ENCODE measurements at regions not wholly inside any gene's neighbourhood (a gene's known extent, or its start where the extent isn't known, plus 50 kb on each side); places are given as distances from the start of the nearest gene placed in this dataset.
"Not testable (repeated sequence)": the region's sequence is repeated elsewhere in the genome, so short reads cannot be mapped to it uniquely, and the experiment has no call there.

DNA sequence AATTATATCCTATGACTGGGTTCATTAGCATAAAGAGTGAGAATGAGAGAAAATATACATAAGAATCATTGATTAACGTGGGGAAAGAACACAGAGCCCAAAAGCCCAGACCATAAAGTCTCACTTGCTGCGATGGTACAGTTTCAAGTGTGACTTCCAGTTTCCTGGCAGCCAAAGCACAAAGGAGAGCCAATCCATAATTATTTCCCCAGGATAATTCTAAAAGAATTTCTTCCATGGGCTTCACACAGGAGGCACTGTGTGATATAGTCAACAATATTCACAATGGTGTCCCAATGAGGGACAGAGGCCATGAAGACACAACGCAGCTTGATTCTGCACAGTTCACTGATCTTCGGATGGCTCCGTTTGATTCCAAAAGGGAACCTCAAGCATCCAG lies 321.6 kb downstream of the PLPP3 start:
- no peak for DNase-seq

DNA sequence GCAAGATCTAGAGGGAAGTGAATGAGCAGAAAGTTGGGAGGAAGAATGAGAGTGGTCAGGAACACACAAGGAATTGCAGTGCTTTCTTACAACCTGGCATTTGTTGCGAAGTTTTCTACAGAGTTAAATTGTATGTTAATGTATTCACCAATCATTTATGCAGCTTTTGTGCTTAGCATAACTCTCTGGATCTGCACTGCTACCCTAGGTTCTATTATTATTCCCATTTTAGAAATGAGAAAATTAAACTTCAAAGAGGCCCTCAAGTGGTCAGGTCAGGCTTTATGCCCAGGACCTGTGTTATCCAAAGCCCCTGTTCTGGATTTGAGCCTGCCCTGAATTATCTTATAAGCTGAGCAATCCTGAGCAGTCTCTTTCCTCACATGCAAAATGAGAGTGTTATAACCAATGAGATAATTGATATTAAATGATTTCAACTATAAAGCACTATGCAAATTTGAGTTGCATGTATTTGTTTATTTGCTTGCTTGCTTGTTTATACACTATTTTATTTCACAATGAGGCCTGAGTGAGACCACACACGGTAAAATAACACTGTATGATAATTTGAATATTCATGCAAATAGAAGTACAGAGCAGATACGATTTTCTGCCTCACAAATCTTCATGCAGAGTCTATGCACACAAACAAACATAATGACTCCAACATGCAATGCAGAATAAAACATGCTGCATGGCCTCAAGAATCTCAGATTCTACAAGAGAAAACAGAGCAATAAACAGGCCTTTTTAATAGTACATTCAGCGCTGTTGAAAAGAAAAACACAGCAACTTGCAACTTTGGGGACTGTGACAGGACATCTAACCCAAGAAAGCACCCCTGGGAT lies 323.0 kb downstream of the PLPP3 start:
- DNase-seq, result no peak

DNA sequence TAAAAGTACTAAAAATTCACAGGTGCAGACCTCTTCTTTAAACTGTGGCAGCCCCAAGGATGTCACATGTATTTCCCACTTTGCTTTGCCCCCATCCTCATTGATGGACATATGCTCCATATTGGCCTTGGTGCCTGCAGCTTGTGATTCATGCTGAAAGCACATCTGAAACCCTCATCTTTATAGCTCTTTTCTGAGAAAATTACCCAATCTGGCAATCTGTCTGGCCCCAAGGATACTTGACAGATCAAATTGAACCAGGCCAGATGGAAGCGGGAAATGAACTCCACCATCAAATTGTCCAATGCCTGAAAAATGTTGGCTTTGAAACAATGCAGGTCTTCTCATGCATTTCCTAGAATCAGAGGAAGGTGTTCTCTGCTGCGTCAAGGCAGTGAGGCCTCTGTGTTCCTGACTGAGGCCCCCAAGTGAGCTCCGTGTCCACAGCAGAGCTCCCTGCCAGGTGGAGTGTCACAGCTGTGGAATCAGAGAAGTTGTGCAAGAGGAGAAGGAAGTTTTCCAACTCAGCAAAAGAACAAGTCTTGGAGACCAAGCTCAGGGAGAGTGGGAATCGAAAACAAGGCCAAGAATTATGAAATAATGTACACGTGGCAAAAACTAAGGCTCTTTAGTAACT lies 323.7 kb downstream of the PLPP3 start:
- DNase-seq, result no peak

DNA sequence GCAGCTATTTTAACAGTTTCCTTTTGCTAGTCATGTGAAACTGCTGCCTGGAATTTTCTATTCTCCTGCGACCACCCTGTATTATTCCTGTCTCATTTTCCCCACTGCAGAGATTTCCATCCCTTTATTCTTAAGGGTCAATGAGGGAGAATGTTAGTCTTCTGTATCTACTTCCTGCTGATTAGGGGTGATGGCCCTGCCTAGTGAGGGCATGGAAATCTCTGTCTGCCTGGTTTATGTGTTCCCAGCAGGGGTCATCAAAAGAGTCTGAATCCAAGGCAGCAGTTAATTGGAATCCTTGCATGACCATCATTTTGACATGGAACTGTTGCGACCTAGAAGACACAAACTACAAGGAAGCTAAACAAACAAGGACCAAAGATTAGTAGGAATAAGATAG lies 325.2 kb downstream of the PLPP3 start:
- DNase-seq, result no peak

DNA sequence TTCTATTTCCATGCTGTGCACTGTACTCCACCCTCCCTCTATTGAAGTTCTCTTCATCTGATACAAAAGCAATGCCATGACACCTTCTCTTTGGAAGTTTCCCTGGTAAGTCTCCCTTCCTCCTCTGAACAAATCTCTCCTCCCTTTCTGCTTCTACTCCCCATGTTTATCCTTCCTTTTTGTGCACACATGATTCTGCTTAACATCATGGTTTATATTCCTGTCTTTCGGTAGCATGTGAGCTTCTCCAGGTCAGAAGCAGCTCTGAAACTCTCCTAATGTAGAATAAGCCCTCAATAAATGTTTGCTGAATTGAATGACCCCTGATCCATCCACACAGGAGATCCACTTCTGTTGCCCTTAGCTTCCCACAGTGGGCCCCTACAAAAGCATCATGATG lies 328.6 kb downstream of the PLPP3 start:
- no peak for DNase-seq

GRCh38 chr1:56249234-56249633 lies 330.1 kb downstream of the PLPP3 start:
- no peak for DNase-seq

DNA sequence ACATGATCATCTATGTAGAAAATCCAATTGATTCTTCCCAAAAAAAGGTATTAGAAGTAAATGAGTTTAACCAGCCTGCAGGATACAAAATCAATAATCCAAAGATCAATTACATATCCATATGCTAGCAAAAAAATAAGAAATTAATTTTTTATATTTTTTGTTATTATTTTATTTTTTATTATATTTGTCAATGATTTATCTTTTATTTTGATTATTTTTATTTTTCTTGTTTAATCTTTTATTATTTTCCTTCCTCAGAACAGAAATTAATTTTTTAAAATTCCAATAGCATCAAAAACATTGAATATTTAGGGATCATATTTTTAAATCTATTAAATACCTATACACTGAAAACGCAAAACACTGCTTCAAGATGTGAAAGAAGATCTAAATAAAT lies 331.2 kb downstream of the PLPP3 start:
- DNase-seq, result no peak

GRCh38 chr1:56246726-56247125 lies 332.6 kb downstream of the PLPP3 start:
- DNase-seq, result not testable (repeated sequence)

DNA sequence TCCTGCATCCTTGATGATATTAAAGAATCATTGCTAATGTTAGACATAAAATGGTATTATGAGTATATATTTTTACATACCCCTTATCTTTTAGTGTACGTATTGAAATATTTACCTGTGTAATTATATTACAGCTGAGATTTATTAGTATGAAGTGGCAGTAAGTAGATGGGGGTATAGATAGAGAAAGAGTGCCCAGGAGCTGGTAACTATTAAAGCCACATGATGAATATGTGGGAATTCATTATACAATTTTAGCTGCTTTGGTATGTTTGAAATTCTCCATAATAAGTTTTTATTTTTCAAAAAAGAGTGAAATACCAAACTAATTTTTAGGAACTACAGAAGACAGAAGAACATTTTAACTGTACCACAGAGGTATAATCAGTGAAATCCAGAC lies 339.0 kb downstream of the PLPP3 start:
- DNase-seq, result no peak

GRCh38 chr1:56237491-56238064 lies 341.8 kb downstream of the PLPP3 start:
- DNase-seq, result no peak

DNA sequence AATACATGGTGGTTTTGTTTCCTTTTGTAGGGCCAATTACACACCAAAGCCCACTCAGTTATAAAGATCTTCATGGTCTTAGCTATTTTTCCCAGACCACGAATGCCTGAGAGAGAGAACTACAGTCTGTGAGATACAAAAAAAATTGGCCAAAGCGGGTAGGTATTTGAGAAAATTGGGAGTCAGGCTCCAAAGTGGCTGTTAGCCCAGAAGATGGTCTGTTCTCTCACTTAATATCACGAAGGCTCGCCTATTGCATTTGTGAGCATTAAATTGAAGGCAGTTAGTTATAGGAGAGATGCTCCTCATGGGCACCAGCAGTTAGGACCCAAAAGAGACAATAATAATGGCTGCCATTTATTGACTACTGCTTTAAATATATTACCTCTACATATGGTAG lies 342.7 kb downstream of the PLPP3 start:
- no peak for DNase-seq

DNA sequence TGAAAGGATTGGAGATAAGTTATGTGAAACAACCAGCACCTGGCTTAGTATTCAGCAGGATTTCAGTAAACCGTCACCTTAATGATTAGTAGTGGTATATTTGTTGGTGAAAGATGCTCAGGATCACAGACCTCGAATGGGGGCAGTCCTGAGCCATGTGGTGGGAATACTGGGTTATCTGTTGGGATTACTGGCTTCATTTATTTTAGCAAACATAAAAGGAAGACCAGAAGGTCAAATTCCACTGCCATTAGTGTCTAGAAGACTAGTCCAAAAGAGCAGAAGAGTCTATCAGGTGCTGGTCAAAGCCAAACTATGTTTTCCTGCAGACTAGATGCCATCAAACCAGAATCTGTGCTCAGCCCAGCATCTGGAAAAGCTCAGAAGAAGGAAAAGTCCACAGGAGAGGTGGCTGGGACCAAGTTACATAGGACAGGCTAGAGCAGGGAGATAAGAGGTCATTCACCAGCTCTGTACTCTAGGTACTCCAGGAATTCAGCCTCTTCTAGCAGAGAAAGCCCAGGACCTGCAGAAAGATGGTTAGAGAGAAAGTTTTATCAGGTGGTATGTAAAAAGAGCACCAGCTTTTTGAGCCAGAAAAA lies 343.4 kb downstream of the PLPP3 start:
- no peak for DNase-seq

DNA sequence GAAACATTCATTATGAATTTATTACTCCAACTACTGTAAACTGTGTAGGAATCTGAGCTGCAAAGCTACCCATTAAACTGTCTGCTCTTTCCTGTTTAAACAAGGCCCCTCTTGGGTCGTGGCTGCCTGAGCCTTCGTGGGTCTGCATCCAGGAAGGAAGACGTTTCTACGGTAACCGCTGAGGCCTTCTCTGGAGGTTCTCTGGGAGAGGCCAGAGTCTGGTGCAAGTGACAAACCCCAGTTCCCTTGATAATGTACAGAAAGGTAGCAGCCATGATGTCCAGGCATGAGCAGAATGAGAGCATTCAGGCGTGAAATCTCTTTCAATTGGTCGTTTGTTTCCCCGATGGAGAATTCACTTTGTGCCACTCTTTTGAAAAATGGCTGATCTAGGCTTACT lies 350.2 kb downstream of the PLPP3 start:
- no peak for DNase-seq

DNA sequence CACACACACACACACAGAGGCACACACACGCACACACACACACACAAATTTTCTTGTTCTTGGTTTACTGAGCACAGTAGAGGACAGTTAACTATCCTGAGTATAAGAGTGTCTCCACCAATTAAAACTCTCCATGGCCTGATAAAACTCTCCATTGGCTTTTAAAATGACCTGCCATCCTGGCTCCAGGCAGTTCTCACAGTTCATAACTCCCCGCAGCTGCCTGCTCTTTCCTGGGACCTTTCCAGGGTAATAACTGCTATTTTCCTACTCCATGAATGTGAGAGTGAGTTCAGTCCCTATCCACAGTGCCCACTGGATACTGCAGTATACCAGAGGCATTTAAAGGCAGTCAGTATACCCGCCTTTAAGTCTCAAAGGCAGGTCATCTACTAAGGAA lies 351.5 kb downstream of the PLPP3 start:
- no peak for DNase-seq

DNA sequence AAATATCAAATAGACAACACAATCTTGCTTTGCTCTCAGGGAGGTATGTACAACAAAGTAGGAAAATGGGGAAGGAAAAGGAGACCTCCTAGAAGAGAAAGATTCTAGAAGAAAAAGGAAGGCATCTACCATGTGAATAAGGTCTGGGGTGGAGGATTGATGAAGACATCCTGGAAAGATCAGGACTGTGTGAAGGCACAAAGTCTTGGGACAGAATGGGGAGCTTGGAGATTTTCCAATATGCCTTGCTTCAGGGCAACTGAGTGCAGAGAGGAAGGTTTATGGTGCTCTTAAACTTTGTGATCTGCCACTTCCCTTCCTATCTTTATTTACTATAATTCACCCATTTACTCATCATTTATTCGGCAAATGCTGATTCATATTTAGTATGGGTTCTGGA lies 352.0 kb downstream of the PLPP3 start:
- DNase-seq, result no peak

- DNase-seq, result no peak
These were observed 353.2 kb downstream of the PLPP3 start for GRCh38 chr1:56225964-56226815.

- DNase-seq, result no peak
These were observed 355.4 kb downstream of the PLPP3 start for GRCh38 chr1:56223968-56224367.

- no peak for DNase-seq
These were observed 356.3 kb downstream of the PLPP3 start for GRCh38 chr1:56222914-56223540.

- no peak for DNase-seq
These were observed 359.3 kb downstream of the PLPP3 start for GRCh38 chr1:56220021-56220420.

DNA sequence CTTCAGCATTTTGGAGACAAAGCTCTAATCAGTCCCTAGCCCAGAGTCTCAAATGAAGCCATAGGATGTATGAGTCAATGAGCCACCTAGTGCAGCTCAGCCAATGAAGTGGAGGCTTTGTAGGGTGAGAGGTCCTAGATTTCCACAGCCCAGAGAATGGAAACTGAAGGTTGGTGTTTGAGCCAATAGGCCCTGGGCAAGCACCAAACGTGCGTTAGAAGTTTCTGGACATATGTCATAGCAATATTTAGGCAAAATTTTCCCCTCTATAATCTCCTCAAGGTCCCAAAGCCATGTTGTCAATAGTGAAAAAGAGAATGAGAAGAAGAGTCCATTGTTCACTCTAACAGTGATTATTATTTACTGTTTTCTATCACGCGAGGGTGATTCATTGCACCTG lies 361.3 kb downstream of the PLPP3 start:
- DNase-seq, result no peak

DNA sequence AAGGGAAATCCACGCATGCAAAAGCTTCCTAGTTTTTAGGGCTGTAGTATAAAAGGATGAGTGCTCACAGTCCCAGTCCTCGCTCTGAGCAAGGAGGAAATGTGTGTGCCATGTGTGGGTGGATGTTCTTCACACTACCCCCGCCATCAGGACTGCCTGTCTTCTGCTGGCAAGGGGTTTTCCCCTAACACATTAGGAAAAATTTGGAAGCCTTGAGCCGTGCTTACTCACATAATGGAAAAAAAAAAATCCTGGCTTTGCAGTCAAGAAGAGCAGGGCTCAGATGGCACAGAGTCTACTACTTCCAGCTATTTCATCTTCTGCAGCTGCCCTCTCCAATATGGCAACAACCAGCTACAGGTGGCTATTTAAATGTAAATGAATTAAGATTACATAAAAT lies 363.1 kb downstream of the PLPP3 start:
- no peak for DNase-seq

GRCh38 chr1:56215771-56216170 lies 363.6 kb downstream of the PLPP3 start:
- no peak for DNase-seq

All from CD4-positive, alpha-beta T cell treated with Interleukin-12 subunit alpha and Interleukin-12 subunit beta, for 1 hour (primary cell).